Skeletal muscle satellite cell (primary cell): ENCODE measurements at regions not wholly inside any gene's neighbourhood (a gene's known extent, or its start where the extent isn't known, plus 50 kb on each side); places are given as distances from the start of the nearest gene placed in this dataset.

Source experiments
- H3K27me3 ChIP-seq: 2 replicates; pipeline ENCODE4 v1.7.0; 2013; ENCODE audit warnings: low read length; ENCODE audit not compliant: control insufficient read depth, insufficient read depth
- H3K36me3 ChIP-seq: 2 replicates; pipeline ENCODE4 v1.7.0; 2013; ENCODE audit warnings: mild to moderate bottlenecking, control low read depth, low read length; ENCODE audit not compliant: insufficient read depth
- H3K4me1 ChIP-seq: 2 replicates; pipeline ENCODE4 v1.7.0; 2013; ENCODE audit warnings: low read length; ENCODE audit not compliant: control insufficient read depth, insufficient read depth
- H3K4me2 ChIP-seq: 2 replicates; pipeline ENCODE4 v1.7.0; 2013; ENCODE audit warnings: mild to moderate bottlenecking, low read length
- H3K4me3 ChIP-seq: 2 replicates; pipeline ENCODE4 v1.7.0; 2013; ENCODE audit warnings: low read length
- H3K9ac ChIP-seq: 2 replicates; pipeline ENCODE4 v1.7.0; 2013; ENCODE audit warnings: mild to moderate bottlenecking, low read depth, low read length, moderate library complexity
- H3K9me3 ChIP-seq: replicated peaks from 2 replicates; pipeline ENCODE4 v1.7.0; 2013; ENCODE audit warnings: mild to moderate bottlenecking, control low read depth, low read length

GRCh38 chr6:91877994-91878393 lies 1291.1 kb upstream of the MAP3K7 start:
- no peaks in the 10 kb centered on the region for H3K27me3 ChIP-seq
- H3K9me3 ChIP-seq, result no peaks in the 10 kb centered on the region
- H3K9ac ChIP-seq, result no peak overlapping the region
- no peak overlapping the region for H3K4me3 ChIP-seq
- H3K36me3 ChIP-seq, result no peaks in the 10 kb centered on the region
- no peaks in the 10 kb centered on the region for H3K4me1 ChIP-seq
- H3K4me2 ChIP-seq, result no peak overlapping the region

GRCh38 chr6:91874971-91875370 lies 1288.1 kb upstream of the MAP3K7 start:
- no peaks in the 10 kb centered on the region for H3K4me1 ChIP-seq
- H3K9ac ChIP-seq, result no peak overlapping the region
- no peaks in the 10 kb centered on the region for H3K27me3 ChIP-seq
- no peaks in the 10 kb centered on the region for H3K36me3 ChIP-seq
- H3K4me3 ChIP-seq, result no peak overlapping the region
- no peaks in the 10 kb centered on the region for H3K9me3 ChIP-seq
- no peak overlapping the region for H3K4me2 ChIP-seq

GRCh38 chr6:91868539-91869202 lies 1281.8 kb upstream of the MAP3K7 start:
- H3K9ac ChIP-seq, result no peak overlapping the region
- no peaks in the 10 kb centered on the region for H3K9me3 ChIP-seq
- H3K27me3 ChIP-seq, result no peaks in the 10 kb centered on the region
- H3K4me1 ChIP-seq, result no peaks in the 10 kb centered on the region
- no peaks in the 10 kb centered on the region for H3K36me3 ChIP-seq
- no peak overlapping the region for H3K4me2 ChIP-seq
- no peak overlapping the region for H3K4me3 ChIP-seq

GRCh38 chr6:91865889-91866288 lies 1279.0 kb upstream of the MAP3K7 start:
- Histone ChIP-seq H3K4me1 (no peaks in the 10 kb centered on the region), H3K4me2 (no peak overlapping the region), H3K36me3 (no peaks in the 10 kb centered on the region), H3K9ac (no peak overlapping the region), H3K27me3 (no peaks in the 10 kb centered on the region), H3K4me3 (no peak overlapping the region), H3K9me3 (no peaks in the 10 kb centered on the region)

- H3K36me3 ChIP-seq, result no peaks in the 10 kb centered on the region
- H3K4me2 ChIP-seq, result no peak overlapping the region
- no peaks in the 10 kb centered on the region for H3K4me1 ChIP-seq
- H3K9me3 ChIP-seq, result no peaks in the 10 kb centered on the region
- H3K4me3 ChIP-seq, result no peak overlapping the region
- no peaks in the 10 kb centered on the region for H3K27me3 ChIP-seq
- no peak overlapping the region for H3K9ac ChIP-seq
Measured at GRCh38 chr6:91864911-91865310, 1278.0 kb upstream of the MAP3K7 start.

GRCh38 chr6:91860541-91861335 lies 1273.9 kb upstream of the MAP3K7 start:
- Histone ChIP-seq H3K4me2 (no peak overlapping the region), H3K4me3 (no peak overlapping the region), H3K36me3 (no peaks in the 10 kb centered on the region), H3K4me1 (no peaks in the 10 kb centered on the region), H3K9me3 (no peaks in the 10 kb centered on the region), H3K9ac (no peak overlapping the region), H3K27me3 (no peaks in the 10 kb centered on the region)

- Histone ChIP-seq H3K36me3 (no peaks in the 10 kb centered on the region), H3K27me3 (no peaks in the 10 kb centered on the region), H3K4me1 (no peaks in the 10 kb centered on the region), H3K9me3 (no peaks in the 10 kb centered on the region), H3K4me3 (no peak overlapping the region), H3K4me2 (no peak overlapping the region), H3K9ac (no peak overlapping the region)
Measured at GRCh38 chr6:91852252-91852651, 1265.4 kb upstream of the MAP3K7 start.

- Histone ChIP-seq H3K36me3 (no peaks in the 10 kb centered on the region), H3K4me2 (no peak overlapping the region), H3K27me3 (no peaks in the 10 kb centered on the region), H3K9me3 (no peaks in the 10 kb centered on the region), H3K4me3 (no peak overlapping the region), H3K4me1 (no peaks in the 10 kb centered on the region), H3K9ac (no peak overlapping the region)
Measured at GRCh38 chr6:91834813-91835212, 1247.9 kb upstream of the MAP3K7 start.

GRCh38 chr6:91827151-91827550 lies 1240.3 kb upstream of the MAP3K7 start:
- Histone ChIP-seq H3K4me2 (no peak overlapping the region), H3K9me3 (no peaks in the 10 kb centered on the region), H3K27me3 (no peaks in the 10 kb centered on the region), H3K36me3 (no peaks in the 10 kb centered on the region), H3K9ac (no peak overlapping the region), H3K4me3 (no peak overlapping the region), H3K4me1 (no peaks in the 10 kb centered on the region)

- Histone ChIP-seq H3K4me3 (no peak overlapping the region), H3K27me3 (no peaks in the 10 kb centered on the region), H3K36me3 (no peaks in the 10 kb centered on the region), H3K4me2 (no peak overlapping the region), H3K4me1 (no peaks in the 10 kb centered on the region), H3K9me3 (no peaks in the 10 kb centered on the region), H3K9ac (no peak overlapping the region)
Measured at GRCh38 chr6:91826128-91826527, 1239.3 kb upstream of the MAP3K7 start.

- Histone ChIP-seq H3K36me3 (no peaks in the 10 kb centered on the region), H3K4me3 (no peak overlapping the region), H3K9me3 (no peaks in the 10 kb centered on the region), H3K9ac (no peak overlapping the region), H3K4me2 (no peak overlapping the region), H3K27me3 (no peaks in the 10 kb centered on the region), H3K4me1 (no peaks in the 10 kb centered on the region)
Measured at GRCh38 chr6:91824331-91824730, 1237.5 kb upstream of the MAP3K7 start.

GRCh38 chr6:91822581-91822980 lies 1235.7 kb upstream of the MAP3K7 start:
- H3K36me3 ChIP-seq, result no peaks in the 10 kb centered on the region
- H3K4me3 ChIP-seq, result no peak overlapping the region
- H3K9me3 ChIP-seq, result no peaks in the 10 kb centered on the region
- H3K9ac ChIP-seq, result no peak overlapping the region
- no peak overlapping the region for H3K4me2 ChIP-seq
- no peaks in the 10 kb centered on the region for H3K4me1 ChIP-seq
- no peaks in the 10 kb centered on the region for H3K27me3 ChIP-seq
